ENCODE measurements at regions not wholly inside any gene's neighbourhood (a gene's known extent, or its start where the extent isn't known, plus 50 kb on each side); places are given as distances from the start of the nearest gene placed in this dataset.

DNA sequence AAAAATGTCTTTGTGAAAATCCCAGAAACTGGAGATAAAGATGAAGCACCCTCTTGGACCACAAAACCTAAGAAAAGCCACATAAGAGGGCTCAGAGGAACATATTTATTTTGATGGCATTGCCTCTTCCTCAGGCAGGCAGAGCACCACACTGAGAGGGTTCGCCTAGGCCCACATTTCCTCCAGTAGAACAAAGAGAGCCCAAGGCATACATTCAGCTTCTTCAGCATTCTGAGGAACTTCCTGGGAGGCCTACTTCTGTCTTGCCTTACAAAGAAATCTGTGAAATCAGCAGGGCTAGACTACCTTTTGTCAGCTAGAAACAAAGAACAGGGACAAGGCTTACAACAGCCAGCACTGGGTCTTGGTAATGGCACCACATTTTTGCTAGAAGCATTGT is 1325.3 kb downstream of the SI start:
- TF ChIP-seq, protein P1, sequence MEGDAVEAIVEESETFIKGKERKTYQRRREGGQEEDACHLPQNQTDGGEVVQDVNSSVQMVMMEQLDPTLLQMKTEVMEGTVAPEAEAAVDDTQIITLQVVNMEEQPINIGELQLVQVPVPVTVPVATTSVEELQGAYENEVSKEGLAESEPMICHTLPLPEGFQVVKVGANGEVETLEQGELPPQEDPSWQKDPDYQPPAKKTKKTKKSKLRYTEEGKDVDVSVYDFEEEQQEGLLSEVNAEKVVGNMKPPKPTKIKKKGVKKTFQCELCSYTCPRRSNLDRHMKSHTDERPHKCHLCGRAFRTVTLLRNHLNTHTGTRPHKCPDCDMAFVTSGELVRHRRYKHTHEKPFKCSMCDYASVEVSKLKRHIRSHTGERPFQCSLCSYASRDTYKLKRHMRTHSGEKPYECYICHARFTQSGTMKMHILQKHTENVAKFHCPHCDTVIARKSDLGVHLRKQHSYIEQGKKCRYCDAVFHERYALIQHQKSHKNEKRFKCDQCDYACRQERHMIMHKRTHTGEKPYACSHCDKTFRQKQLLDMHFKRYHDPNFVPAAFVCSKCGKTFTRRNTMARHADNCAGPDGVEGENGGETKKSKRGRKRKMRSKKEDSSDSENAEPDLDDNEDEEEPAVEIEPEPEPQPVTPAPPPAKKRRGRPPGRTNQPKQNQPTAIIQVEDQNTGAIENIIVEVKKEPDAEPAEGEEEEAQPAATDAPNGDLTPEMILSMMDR (IDR thresholded peaks at IDR 0.05): no peak
- TF ChIP-seq EZH2 (IDR thresholded peaks at IDR 0.05; ENCODE audit: borderline replicate concordance, insufficient read depth, low read depth, low read length, poor library complexity, severe bottlenecking): no peak

Measured in B cell (primary cell).